ENCODE measurements at regions not wholly inside any gene's neighbourhood (a gene's known extent, or its start where the extent isn't known, plus 50 kb on each side); places are given as distances from the start of the nearest gene placed in this dataset.

DNA sequence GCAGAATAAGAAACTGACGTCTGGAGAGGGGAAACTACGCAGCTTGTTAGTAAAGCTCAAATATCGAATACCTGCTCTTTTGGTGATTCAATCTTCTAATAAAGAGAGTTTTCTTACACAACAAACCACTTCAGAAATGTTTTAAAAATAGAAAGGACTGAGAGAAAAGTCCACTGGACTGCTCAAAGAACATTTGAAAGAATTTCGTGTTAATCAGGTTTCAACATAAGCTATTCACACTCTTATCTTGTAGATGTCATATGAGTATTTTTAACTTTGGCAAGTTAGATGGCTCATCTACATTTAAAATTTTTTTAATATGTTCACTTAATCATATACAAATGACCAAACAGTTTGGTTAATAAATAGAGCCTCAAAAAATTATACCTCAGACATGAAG lies 95.6 kb upstream of the FAM216B start:
- TF ChIP-seq GATA2 (IDR thresholded peaks at IDR 0.05; ENCODE audit: low read depth, low read length) (no peak), GATA3 (IDR thresholded peaks at IDR 0.05; ENCODE audit: low read depth, low read length) (no peak)

All from SH-SY5Y (cell line).